ENCODE measurements at regions not wholly inside any gene's neighbourhood (a gene's known extent, or its start where the extent isn't known, plus 50 kb on each side); places are given as distances from the start of the nearest gene placed in this dataset.

- no peaks in the 10 kb centered on the region for H3K36me3 ChIP-seq (replicated peaks in 1 of 2)
- H3K4me3 ChIP-seq, result no peak overlapping the region
- intact Hi-C loops (cut with DNase I), result no loop called here
- peaks cover 0 to 15% of the 10 kb centered on the region in 2 donors for H3K4me1 ChIP-seq (replicated peaks in 1 of 2)
- no peaks in the 10 kb centered on the region for H3K27me3 ChIP-seq
- no peak overlapping the region for H3K27ac ChIP-seq
- TF ChIP-seq CTCF (IDR thresholded peaks at IDR 0.05) (no peak), POLR2A (IDR thresholded peaks at IDR 0.05) (no peak)
- DNase-seq, result peak in 2 of 7 donors; percentile 7 to 46
- no peaks in the 10 kb centered on the region for H3K9me3 ChIP-seq (replicated peaks in 1 of 3)
- 84 to 89% (median 88%) methylated on average over 11 of the region's 11 CpGs for WGBS, 4 donors
These were observed 157.9 kb downstream of the MRPL14 start for GRCh38 chr6:43969158-43969981.

- H3K27me3 ChIP-seq, result no peaks in the 10 kb centered on the region
- H3K27ac ChIP-seq, result no peak overlapping the region
- no peak overlapping the region for H3K4me3 ChIP-seq
- no peaks in the 10 kb centered on the region for H3K36me3 ChIP-seq (replicated peaks in 1 of 2)
- peak in 2 of 7 donors; percentile 14 to 41 for DNase-seq
- peaks cover 0 to 12% of the 10 kb centered on the region in 2 donors for H3K4me1 ChIP-seq (replicated peaks in 1 of 2)
- intact Hi-C loops (cut with DNase I), result no loop called here
- no peak for TF ChIP-seq CTCF (IDR thresholded peaks at IDR 0.05)
- TF ChIP-seq POLR2A (IDR thresholded peaks at IDR 0.05), result no peak
- H3K9me3 ChIP-seq (replicated peaks in 1 of 3), result no peaks in the 10 kb centered on the region
- 81 to 89% (median 85%) methylated on average over 8 to 12 of the region's 12 CpGs for WGBS, 4 donors
These were observed 158.9 kb downstream of the MRPL14 start for GRCh38 chr6:43968110-43968965.

GRCh38 chr6:43967719-43968091 lies 159.5 kb downstream of the MRPL14 start:
- H3K4me3 ChIP-seq, result no peak overlapping the region
- no peak overlapping the region for H3K27ac ChIP-seq
- DNase-seq, result no peak
- H3K4me1 ChIP-seq (replicated peaks in 1 of 2), result peaks cover 0 to 6% of the 10 kb centered on the region in 2 donors
- 91 to 96% (median 92%) methylated on average over 3 of the region's 3 CpGs for WGBS, 4 donors
- H3K27me3 ChIP-seq, result no peaks in the 10 kb centered on the region
- intact Hi-C loops (cut with DNase I), result no loop called here
- TF ChIP-seq POLR2A (IDR thresholded peaks at IDR 0.05), result no peak
- no peak for TF ChIP-seq CTCF (IDR thresholded peaks at IDR 0.05)
- H3K36me3 ChIP-seq (replicated peaks in 1 of 2), result no peaks in the 10 kb centered on the region
- no peaks in the 10 kb centered on the region for H3K9me3 ChIP-seq (replicated peaks in 1 of 3)
